ENCODE measurements at regions not wholly inside any gene's neighbourhood (a gene's known extent, or its start where the extent isn't known, plus 50 kb on each side); places are given as distances from the start of the nearest gene placed in this dataset.
"Not testable (repeated sequence)": the region's sequence is repeated elsewhere in the genome, so short reads cannot be mapped to it uniquely, and the experiment has no call there.

- peak; percentile 75 for DNase-seq (ENCODE audit: low read depth)
These were observed 70.0 kb downstream of the LMO4 start for GRCh38 chr1:87398641-87399040.

- DNase-seq (ENCODE audit: low read depth) = peak; percentile 57
These were observed 70.6 kb downstream of the LMO4 start for GRCh38 chr1:87399264-87399663.

- DNase-seq (ENCODE audit: low read depth) = no peak
These were observed 71.0 kb downstream of the LMO4 start for GRCh38 chr1:87399701-87400100.

DNA sequence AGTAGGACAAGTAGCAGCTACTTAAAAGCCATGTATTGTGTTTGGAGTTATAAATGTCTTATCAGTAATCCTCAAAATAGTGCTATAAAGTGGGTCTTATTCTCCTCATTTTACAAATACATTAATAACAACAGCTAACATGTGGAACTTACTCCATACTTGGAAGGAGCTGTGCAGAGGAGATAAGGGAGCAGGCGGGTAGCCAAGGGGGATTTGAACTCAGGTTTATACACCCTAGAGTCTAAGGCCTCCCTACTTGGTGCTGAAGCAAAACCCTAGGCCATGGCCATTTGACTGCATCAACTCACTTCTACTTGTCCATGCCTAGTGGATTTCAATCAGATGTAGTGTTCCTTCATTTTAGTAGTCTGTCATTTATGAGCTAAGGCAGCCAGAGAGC, 72.1 kb downstream of the LMO4 start:
- DNase-seq (ENCODE audit: low read depth) = no peak

- peak; percentile 26 for DNase-seq (ENCODE audit: low read depth)
These were observed 73.7 kb downstream of the LMO4 start for GRCh38 chr1:87402241-87403002.

GRCh38 chr1:87403061-87403820, 74.6 kb downstream of the LMO4 start:
- DNase-seq (ENCODE audit: low read depth) = no peak

DNA sequence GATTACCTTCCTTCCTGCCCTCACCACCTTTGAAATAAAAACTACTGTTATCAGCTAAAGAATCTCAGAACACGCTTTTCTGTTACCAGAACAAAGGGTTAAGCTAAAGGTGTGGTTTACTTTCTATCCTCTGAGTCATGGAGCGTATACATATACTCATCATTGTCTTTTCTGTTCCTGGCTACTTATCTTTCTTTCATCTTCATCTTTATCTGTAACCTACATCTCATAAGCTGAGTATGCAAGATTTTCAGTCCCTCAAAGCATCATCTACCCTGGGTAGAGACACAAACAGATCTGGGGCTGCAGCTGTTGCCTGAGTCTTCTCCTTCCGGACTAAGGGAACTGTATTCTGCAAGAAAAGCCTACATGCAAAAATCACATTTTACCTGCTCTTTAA, 75.6 kb downstream of the LMO4 start:
- no peak for DNase-seq (ENCODE audit: low read depth)

GRCh38 chr1:87408665-87409248, 80.1 kb downstream of the LMO4 start:
- DNase-seq (ENCODE audit: low read depth) = no peak

DNA sequence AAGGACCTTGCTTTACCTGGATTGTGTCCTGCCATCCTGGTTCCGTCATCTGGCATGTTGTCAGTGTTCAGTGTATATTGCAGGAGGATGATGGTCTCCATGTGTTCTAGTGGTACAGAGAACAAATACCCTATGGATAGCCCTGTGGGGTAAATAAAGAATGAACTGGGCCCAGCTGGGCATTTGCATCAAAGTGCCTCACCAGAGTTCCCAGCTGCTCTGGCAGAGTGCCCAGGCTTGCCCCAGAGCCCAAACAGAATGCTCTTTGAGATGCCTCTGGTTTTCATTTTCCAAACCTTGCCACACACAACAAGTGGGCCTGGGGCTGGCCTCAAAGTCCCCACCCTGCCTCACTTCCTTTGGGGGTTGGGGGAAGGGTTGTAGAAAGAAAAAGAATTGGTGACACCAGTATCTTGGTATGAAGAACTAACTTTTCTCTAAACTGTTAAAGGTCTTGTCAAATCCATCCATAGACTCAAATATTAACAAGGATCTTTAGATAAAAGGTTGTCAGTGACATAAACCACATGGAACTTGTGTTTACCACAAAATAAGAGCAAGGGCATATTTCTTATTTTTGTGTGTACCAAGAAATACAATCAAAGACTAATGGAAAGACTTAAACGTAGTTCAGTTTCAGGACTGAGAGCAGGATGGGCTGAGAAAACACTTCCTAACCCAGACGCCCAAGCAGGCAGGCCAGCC, 82.2 kb downstream of the LMO4 start:
- peak; percentile 24 for DNase-seq (ENCODE audit: low read depth)

DNA sequence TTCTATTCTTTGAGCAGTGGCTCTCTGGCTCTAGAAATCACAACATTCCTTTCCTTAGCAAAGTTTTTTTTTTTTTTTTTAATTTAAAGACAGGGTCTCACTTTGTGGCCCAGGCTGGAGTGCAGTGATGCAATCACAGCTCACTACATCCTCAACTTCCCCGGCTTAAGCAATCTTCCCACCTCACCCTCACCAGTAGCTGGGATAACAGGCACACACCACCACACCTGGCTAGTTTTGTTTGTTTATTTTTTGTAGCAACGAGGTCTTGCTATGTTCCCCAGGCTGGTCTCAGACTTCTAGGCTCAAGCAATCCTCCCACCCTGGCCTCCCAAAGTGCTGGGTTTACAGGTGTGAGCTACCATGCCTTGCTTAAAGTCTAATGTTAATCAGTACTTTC, 85.2 kb downstream of the LMO4 start:
- not testable (repeated sequence) for DNase-seq (ENCODE audit: low read depth)

DNA sequence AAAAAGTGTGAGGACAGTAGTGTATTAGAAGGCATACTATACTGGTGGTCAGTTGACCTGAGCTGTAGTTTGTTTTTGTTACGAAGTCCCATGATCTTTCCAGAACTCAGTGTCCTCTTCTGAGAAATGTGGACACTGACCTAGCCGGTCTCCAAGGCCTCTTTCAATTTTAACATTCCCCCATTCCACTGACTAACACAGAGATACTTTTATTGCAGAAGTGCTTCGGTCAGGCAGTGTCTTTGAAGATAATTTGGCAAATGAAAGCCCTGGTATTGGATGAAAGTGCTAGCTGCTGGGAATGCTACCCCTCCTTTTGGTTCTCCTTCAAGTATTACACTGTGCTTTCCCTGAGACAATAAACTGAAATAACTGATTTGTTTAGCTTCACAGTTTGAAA, 89.4 kb downstream of the LMO4 start:
- DNase-seq (ENCODE audit: low read depth) = no peak

GRCh38 chr1:87421809-87422208, 93.1 kb downstream of the LMO4 start:
- DNase-seq (ENCODE audit: low read depth) = no peak

DNA sequence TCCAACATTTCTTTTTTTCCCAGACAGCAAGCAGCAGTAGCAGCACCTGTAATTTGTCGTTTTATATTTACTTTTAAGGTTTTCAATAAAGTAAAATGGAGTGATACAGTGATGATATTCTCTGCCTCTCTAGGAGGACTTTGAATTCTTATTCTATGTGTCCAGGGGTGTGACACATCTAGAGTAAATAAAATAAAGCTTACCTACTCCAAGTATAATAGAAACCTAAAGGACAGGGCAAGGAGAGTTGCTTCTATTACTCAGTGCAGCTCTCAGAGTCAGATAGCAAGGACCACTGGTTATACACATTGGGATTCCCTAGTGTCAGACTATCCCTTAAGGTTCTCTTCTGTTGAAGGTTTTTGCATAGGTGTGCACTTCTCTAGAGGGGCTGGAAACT, 95.9 kb downstream of the LMO4 start:
- no peak for DNase-seq (ENCODE audit: low read depth)

- DNase-seq (ENCODE audit: low read depth) = peak; percentile 74
These were observed 98.0 kb downstream of the LMO4 start for GRCh38 chr1:87426463-87427249.

GRCh38 chr1:87428367-87428766, 99.7 kb downstream of the LMO4 start:
- DNase-seq (ENCODE audit: low read depth) = no peak

DNA sequence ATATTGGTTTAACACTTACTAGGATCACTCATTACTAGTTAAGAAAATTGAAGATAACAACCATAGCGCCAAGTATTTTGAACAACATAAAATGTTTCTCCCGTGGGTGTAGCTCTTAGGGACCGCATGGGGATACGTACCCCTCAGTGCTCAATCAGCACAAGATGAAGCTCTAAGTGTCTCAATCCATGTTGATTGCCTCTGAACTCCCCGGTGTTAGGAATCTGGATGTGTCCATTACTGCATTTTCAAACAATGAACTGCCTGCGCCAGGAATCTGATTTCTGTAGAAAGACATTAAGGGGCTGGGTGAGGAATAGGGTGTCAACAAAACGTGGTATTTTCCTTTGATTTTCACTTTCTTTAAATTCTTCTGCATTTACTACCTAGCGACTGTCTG, 100.2 kb downstream of the LMO4 start:
- no peak for DNase-seq (ENCODE audit: low read depth)

DNA sequence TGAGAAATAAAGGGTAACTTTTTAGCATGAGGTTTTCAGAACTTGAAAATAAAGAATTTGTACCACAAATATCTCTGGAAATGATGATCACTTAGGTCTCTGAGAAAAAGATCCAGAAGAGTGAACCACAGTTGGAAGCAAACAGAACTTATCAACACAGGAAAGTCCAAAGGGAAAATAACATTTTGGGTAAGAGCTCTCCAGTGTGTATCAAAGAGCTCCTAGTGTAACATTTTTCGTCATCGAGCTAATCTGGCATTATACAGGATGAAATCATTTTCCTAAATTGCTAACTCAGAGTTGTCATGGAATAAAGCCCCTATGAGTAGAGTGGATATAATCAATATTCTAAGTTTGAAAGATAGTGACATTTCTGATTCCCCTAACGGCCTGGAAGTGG, 104.0 kb downstream of the LMO4 start:
- DNase-seq (ENCODE audit: low read depth) = no peak

DNA sequence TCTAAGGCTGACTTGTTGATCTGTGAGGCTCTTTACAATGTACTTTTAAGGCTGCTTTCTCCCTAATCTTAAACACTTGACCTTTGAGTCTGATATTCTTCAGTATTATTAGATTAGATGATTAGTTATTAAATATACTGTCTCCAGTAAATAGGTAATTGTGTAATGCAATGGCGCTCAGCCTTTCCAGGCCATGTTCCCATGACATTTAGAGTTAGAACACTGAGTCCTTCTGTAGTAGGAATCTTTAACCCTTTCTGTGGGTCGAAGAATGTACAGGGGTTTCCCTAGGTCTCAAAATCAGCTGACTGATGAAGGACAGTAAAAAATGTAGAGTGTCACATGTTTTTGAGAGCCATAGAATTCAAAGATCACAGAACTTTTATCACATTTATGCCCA, 104.4 kb downstream of the LMO4 start:
- DNase-seq (ENCODE audit: low read depth) = not testable (repeated sequence)

GRCh38 chr1:87435484-87435883, 106.8 kb downstream of the LMO4 start:
- DNase-seq (ENCODE audit: low read depth) = peak; percentile 63

DNA sequence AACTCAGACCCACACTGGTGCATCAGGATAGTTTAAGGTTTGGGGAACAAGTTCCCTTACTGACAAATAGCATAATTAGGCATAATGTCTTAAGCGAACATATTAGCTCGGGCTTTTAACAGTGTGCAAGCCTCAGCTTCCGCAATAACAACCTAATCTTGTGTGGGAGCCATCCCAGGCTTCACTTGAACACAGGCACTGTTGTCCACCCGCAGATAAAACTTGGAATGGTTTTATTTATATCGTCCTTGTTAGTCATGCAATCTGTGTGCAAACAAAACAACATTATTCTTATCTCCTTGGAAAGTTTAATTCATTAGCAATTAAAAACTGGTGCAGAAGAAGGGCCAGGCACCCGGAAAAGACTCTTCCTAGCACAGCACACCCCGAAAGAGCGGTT, 107.4 kb downstream of the LMO4 start:
- not testable (repeated sequence) for DNase-seq (ENCODE audit: low read depth)

GRCh38 chr1:87436534-87436933, 107.9 kb downstream of the LMO4 start:
- DNase-seq (ENCODE audit: low read depth) = no peak
